Thoracic aorta (tissue), 2 donors: ENCODE measurements at regions not wholly inside any gene's neighbourhood (a gene's known extent, or its start where the extent isn't known, plus 50 kb on each side); places are given as distances from the start of the nearest gene placed in this dataset.

Experiments
- ATAC-seq: fragments of 150-250 bp; one replicate; pipeline ENCODE4 v1.8.0; 2017; ENCODE audit warnings: low read depth; ENCODE audit not compliant: insufficient number of reproducible peaks, low FRiP score
- DNase-seq: peaks from one replicate; pipeline ENCODE4 v3.0.0-alpha.2; 2020; ENCODE audit warnings: low spot score
- H3K27ac ChIP-seq, 2 donors: fragments of 200-600 bp; sonication (generic); 1 replicate in 1 of 2; 2 replicates in 1 of 2; pipeline ENCODE4 v1.5.1; 2016; ENCODE audit warnings: mild to moderate bottlenecking in 2 of 2, moderate library complexity in 2 of 2
- H3K27me3 ChIP-seq: fragments of 200-600 bp; sonication (generic); replicated peaks from 2 replicates; pipeline ENCODE4 v1.6.0; 2016; ENCODE audit warnings: mild to moderate bottlenecking; ENCODE audit not compliant: insufficient read depth
- H3K36me3 ChIP-seq: fragments of 200-600 bp; sonication (generic); one replicate; pipeline ENCODE4 v1.5.1; 2016
- H3K4me1 ChIP-seq, 2 donors: fragments of 200-600 bp; sonication (generic); 1 replicate in 1 of 2; 2 replicates in 1 of 2; pipeline versions ENCODE4 v1.5.1 to v1.6.0; 2016; ENCODE audit warnings: low read depth in 2 of 2, mild to moderate bottlenecking in 1 of 2; ENCODE audit not compliant: control insufficient read depth in 1 of 2
- H3K4me3 ChIP-seq: fragments of 200-600 bp; sonication (generic); 2 replicates; pipeline ENCODE4 v1.5.1; 2016; ENCODE audit warnings: mild to moderate bottlenecking
- H3K9me3 ChIP-seq: fragments of 200-600 bp; sonication (generic); 2 replicates; pipeline ENCODE4 v1.5.1; 2016
- TF ChIP-seq, protein P1 (sequence below): fragments of 200-600 bp; sonication (generic); IDR thresholded peaks from one replicate; pipeline ENCODE4 v1.5.1; 2019; ENCODE audit warnings: antibody characterized with exemption

GRCh38 chrX:20363275-20363674 is 96.6 kb upstream of the RPS6KA3 start:
- H3K9me3 ChIP-seq, result no peaks in the 10 kb centered on the region
- no peaks in the 10 kb centered on the region for H3K4me1 ChIP-seq
- DNase-seq, result no peak
- TF ChIP-seq, protein P1, sequence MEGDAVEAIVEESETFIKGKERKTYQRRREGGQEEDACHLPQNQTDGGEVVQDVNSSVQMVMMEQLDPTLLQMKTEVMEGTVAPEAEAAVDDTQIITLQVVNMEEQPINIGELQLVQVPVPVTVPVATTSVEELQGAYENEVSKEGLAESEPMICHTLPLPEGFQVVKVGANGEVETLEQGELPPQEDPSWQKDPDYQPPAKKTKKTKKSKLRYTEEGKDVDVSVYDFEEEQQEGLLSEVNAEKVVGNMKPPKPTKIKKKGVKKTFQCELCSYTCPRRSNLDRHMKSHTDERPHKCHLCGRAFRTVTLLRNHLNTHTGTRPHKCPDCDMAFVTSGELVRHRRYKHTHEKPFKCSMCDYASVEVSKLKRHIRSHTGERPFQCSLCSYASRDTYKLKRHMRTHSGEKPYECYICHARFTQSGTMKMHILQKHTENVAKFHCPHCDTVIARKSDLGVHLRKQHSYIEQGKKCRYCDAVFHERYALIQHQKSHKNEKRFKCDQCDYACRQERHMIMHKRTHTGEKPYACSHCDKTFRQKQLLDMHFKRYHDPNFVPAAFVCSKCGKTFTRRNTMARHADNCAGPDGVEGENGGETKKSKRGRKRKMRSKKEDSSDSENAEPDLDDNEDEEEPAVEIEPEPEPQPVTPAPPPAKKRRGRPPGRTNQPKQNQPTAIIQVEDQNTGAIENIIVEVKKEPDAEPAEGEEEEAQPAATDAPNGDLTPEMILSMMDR, result no peak
- no peak for ATAC-seq
- H3K36me3 ChIP-seq, result no peaks in the 10 kb centered on the region
- peak overlapping the region in 1 of 2 donors; percentile 47 for H3K27ac ChIP-seq
- no peaks in the 10 kb centered on the region for H3K27me3 ChIP-seq
- no peak overlapping the region for H3K4me3 ChIP-seq

DNA sequence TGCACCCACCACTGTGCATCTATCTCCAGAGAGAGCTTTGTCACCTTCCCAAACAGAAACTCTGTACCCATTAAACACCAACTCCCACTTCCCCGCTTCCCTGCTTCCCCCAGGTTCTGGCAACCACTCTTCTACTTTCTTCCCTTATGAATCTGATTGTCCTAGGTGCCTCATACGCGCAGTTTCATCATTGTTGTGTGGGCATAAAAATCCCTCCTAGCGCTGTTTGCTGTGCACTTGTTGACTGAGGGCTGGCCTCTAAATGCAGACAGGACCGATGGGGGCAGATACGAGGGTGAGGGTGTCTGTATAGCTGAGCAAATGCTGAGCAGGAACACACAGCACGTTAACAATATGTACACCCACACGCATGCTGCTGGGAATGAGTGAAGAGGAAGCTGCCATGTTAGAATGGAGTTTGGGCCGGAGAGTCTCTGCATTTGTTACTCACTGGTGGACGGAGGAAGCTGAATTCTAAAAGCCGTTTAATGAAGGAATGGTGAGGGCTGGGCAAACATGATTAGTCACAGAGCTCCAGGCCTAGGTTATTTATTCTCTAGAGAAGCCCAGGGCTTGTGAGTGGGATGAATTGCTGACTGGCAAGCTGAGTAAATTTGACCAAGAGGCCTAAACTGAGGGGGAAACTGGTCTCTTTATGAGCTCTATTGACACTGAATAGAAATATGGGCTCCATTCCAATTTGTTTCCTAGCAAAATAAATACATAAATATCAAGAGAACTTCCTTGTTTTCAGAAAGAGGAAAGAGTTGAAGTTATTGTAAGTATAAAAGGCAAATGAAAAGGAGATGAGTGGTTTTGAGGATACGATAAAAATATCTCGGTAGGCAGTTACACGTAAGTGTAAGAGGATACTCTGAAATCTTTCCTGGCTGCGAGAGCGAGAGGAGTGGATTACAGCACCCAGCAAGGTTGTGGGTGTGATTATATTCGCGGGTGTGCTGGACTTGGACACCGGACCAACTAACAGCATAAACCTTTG is 95.9 kb upstream of the RPS6KA3 start:
- no peaks in the 10 kb centered on the region for H3K4me1 ChIP-seq
- no peaks in the 10 kb centered on the region for H3K36me3 ChIP-seq
- no peak for ATAC-seq
- H3K27ac ChIP-seq, result peak overlapping the region in 1 of 2 donors; percentile 47
- no peaks in the 10 kb centered on the region for H3K9me3 ChIP-seq
- no peaks in the 10 kb centered on the region for H3K27me3 ChIP-seq
- TF ChIP-seq, protein P1, result no peak
- H3K4me3 ChIP-seq, result no peak overlapping the region
- DNase-seq, result no peak

DNA sequence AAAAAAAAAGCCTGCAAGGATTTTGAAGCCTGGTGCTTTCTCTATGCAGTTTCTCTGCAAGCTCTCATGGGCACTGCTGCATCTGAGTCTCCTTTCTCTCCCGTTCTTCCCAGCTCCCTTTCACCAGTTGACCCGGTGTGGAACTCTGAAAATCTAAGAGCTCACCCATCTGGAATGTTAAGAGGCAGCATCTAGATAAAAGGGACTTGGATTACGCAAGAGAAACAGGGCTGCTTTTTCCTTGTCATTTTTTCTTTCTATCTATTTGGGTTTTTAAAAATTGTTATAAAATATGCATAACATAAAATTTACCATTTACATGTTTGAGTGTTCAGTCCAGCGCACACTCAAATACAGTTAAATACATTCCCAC is 95.2 kb upstream of the RPS6KA3 start:
- Histone ChIP-seq H3K9me3 (no peaks in the 10 kb centered on the region), H3K27ac (no peak overlapping the region), H3K4me3 (no peak overlapping the region), H3K36me3 (no peaks in the 10 kb centered on the region), H3K27me3 (no peaks in the 10 kb centered on the region), H3K4me1 (no peaks in the 10 kb centered on the region)
- ATAC-seq (no peak), DNase-seq (no peak)
- TF ChIP-seq, protein P1, result no peak

- Histone ChIP-seq H3K36me3 (no peaks in the 10 kb centered on the region), H3K9me3 (no peaks in the 10 kb centered on the region), H3K4me1 (no peaks in the 10 kb centered on the region), H3K4me3 (no peak overlapping the region), H3K27me3 (no peaks in the 10 kb centered on the region), H3K27ac (no peak overlapping the region)
- ATAC-seq (no peak), DNase-seq (no peak)
- TF ChIP-seq, protein P1, result no peak
These were observed 94.6 kb upstream of the RPS6KA3 start for GRCh38 chrX:20361081-20361889.

GRCh38 chrX:20355187-20355586 is 88.5 kb upstream of the RPS6KA3 start:
- Histone ChIP-seq H3K4me3 (no peak overlapping the region), H3K4me1 (no peaks in the 10 kb centered on the region), H3K27ac (no peak overlapping the region), H3K27me3 (no peaks in the 10 kb centered on the region), H3K9me3 (no peaks in the 10 kb centered on the region), H3K36me3 (no peaks in the 10 kb centered on the region)
- TF ChIP-seq, protein P1, result no peak
- DNase-seq (no peak), ATAC-seq (no peak)
